Uterus (tissue), 2 donors: ENCODE measurements at regions not wholly inside any gene's neighbourhood (a gene's known extent, or its start where the extent isn't known, plus 50 kb on each side); places are given as distances from the start of the nearest gene placed in this dataset.

ENCODE experiments used
- POLR2A ChIP-seq, 2 donors: fragments of 450-650 bp; IDR thresholded peaks; one replicate each; pipeline ENCODE4 v1.6.1; 2016; ENCODE audit warnings: antibody characterized with exemption in 2 of 2, mild to moderate bottlenecking in 1 of 2, moderate library complexity in 1 of 2
- TF ChIP-seq, protein P1 (sequence below), 4 experiments: fragments of 200-600 bp in 2 of 4; fragments of 450-650 bp in 2 of 4; sonication (generic) in 2 of 4; IDR thresholded peaks; one replicate each; pipeline ENCODE4 v1.5.1; 2016 to 2019; ENCODE audit warnings: antibody characterized with exemption in 4 of 4, mild to moderate bottlenecking in 2 of 4, moderate library complexity in 1 of 4

DNA sequence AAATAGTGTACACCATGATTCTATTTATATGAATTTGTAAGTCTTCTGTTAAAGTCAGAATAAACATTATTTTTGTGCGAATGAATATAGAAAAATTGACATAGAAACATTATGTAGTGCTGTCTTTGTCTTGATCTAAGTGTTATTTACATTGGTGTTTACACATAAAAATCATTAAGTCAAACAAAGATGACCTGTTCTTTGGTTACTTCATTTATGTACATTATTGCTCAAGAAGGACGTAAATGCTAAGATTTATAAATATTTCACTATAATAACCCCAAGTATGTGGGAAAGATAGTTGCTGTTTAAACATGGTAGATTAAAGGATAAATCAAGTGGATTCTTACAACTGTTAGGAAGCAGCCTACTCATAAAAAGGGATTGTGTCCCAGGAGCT is 536.8 kb upstream of the DSEL start:
- TF ChIP-seq, protein P1, sequence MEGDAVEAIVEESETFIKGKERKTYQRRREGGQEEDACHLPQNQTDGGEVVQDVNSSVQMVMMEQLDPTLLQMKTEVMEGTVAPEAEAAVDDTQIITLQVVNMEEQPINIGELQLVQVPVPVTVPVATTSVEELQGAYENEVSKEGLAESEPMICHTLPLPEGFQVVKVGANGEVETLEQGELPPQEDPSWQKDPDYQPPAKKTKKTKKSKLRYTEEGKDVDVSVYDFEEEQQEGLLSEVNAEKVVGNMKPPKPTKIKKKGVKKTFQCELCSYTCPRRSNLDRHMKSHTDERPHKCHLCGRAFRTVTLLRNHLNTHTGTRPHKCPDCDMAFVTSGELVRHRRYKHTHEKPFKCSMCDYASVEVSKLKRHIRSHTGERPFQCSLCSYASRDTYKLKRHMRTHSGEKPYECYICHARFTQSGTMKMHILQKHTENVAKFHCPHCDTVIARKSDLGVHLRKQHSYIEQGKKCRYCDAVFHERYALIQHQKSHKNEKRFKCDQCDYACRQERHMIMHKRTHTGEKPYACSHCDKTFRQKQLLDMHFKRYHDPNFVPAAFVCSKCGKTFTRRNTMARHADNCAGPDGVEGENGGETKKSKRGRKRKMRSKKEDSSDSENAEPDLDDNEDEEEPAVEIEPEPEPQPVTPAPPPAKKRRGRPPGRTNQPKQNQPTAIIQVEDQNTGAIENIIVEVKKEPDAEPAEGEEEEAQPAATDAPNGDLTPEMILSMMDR (IDR thresholded peaks at IDR 0.05) = no peak
- TF ChIP-seq POLR2A (IDR thresholded peaks at IDR 0.05) = no peak
